SK-N-SH (cell line): ENCODE measurements at regions not wholly inside any gene's neighbourhood (a gene's known extent, or its start where the extent isn't known, plus 50 kb on each side); places are given as distances from the start of the nearest gene placed in this dataset.

Source experiments
- CHD2 ChIP-seq: fragments of 150-350 bp; IDR thresholded peaks from 2 replicates; pipeline ENCODE4 v1.6.1; 2018; ENCODE audit warnings: low read length; ENCODE audit not compliant: partially characterized antibody
- EP300 ChIP-seq, 2 experiments: IDR thresholded peaks; 2 replicates each; pipeline versions ENCODE4 v1.4.0 to v1.6.1; 2012; ENCODE audit warnings: borderline replicate concordance in 1 of 2, low read depth in 1 of 2, low read length in 1 of 2
- EZH2phosphoT487 ChIP-seq: fragments of 200-600 bp; sonication (generic); IDR thresholded peaks from 2 replicates; pipeline ENCODE4 v1.6.1; 2017; ENCODE audit warnings: low read depth, mixed run types, mild to moderate bottlenecking, antibody characterized with exemption, moderate library complexity, borderline replicate concordance
- NFIC ChIP-seq: IDR thresholded peaks from 2 replicates; pipeline ENCODE4 v1.4.0; 2012; ENCODE audit warnings: borderline replicate concordance
- TAF1 ChIP-seq: IDR thresholded peaks from 2 replicates; pipeline ENCODE4 v1.6.1; 2012; ENCODE audit warnings: low read depth, mild to moderate bottlenecking, low read length, moderate library complexity, borderline replicate concordance
- TF ChIP-seq, protein P1 (sequence below): fragments of 200-600 bp; sonication (generic); IDR thresholded peaks from 2 replicates; pipeline ENCODE4 v1.6.1; 2017; ENCODE audit warnings: antibody characterized with exemption, mild to moderate bottlenecking, moderate library complexity
- TF ChIP-seq, protein P2 (sequence below): fragments of 150-350 bp; IDR thresholded peaks from 2 replicates; pipeline ENCODE4 v1.6.1; 2017; ENCODE audit warnings: antibody characterized with exemption, low read length, low read depth, borderline replicate concordance
- TF ChIP-seq, protein P3 (sequence below): IDR thresholded peaks from 2 replicates; pipeline ENCODE4 v1.6.1; 2012; ENCODE audit warnings: mild to moderate bottlenecking, low read depth, low read length, moderate library complexity

DNA sequence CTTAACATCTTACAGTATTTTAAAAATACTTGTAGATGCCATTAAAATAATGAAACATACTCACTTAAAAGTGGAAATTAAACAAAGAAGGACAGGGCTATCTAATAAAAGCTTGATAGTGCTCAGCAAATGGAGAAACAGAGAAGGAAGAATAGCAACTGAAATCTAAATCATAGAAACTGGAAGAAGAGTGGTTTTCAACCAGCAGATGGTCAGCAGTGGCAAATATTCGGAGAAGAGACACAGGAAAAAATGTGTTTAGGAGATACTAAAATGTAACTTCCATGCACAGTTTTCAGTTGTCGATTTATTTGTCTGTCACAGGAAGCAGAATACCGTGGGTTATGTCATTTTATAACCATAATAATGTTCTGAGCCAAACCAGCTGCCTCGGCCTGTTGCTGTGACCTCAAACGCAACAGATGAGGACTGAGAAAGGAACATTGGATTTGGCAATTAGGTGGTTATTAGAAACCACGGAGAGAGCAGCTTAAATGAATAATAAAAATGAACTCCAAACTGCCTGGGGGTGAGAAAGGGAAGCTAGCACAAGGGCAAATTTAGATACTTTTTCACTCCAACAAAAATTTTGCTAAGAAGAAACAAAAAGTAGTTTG lies 246.6 kb upstream of the KCNMB2 start:
- TF ChIP-seq EP300 (IDR thresholded peaks at IDR 0.05; ENCODE audit: borderline replicate concordance in 1 of 2, low read depth in 1 of 2, low read length in 1 of 2) (no peak), NFIC (no peak), CHD2 (no peak), EZH2phosphoT487 (no peak), TAF1 (no peak)
- TF ChIP-seq, protein P1, sequence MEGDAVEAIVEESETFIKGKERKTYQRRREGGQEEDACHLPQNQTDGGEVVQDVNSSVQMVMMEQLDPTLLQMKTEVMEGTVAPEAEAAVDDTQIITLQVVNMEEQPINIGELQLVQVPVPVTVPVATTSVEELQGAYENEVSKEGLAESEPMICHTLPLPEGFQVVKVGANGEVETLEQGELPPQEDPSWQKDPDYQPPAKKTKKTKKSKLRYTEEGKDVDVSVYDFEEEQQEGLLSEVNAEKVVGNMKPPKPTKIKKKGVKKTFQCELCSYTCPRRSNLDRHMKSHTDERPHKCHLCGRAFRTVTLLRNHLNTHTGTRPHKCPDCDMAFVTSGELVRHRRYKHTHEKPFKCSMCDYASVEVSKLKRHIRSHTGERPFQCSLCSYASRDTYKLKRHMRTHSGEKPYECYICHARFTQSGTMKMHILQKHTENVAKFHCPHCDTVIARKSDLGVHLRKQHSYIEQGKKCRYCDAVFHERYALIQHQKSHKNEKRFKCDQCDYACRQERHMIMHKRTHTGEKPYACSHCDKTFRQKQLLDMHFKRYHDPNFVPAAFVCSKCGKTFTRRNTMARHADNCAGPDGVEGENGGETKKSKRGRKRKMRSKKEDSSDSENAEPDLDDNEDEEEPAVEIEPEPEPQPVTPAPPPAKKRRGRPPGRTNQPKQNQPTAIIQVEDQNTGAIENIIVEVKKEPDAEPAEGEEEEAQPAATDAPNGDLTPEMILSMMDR, result no peak
- TF ChIP-seq, protein P2, sequence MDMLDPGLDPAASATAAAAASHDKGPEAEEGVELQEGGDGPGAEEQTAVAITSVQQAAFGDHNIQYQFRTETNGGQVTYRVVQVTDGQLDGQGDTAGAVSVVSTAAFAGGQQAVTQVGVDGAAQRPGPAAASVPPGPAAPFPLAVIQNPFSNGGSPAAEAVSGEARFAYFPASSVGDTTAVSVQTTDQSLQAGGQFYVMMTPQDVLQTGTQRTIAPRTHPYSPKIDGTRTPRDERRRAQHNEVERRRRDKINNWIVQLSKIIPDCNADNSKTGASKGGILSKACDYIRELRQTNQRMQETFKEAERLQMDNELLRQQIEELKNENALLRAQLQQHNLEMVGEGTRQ, result no peak
- TF ChIP-seq, protein P3, sequence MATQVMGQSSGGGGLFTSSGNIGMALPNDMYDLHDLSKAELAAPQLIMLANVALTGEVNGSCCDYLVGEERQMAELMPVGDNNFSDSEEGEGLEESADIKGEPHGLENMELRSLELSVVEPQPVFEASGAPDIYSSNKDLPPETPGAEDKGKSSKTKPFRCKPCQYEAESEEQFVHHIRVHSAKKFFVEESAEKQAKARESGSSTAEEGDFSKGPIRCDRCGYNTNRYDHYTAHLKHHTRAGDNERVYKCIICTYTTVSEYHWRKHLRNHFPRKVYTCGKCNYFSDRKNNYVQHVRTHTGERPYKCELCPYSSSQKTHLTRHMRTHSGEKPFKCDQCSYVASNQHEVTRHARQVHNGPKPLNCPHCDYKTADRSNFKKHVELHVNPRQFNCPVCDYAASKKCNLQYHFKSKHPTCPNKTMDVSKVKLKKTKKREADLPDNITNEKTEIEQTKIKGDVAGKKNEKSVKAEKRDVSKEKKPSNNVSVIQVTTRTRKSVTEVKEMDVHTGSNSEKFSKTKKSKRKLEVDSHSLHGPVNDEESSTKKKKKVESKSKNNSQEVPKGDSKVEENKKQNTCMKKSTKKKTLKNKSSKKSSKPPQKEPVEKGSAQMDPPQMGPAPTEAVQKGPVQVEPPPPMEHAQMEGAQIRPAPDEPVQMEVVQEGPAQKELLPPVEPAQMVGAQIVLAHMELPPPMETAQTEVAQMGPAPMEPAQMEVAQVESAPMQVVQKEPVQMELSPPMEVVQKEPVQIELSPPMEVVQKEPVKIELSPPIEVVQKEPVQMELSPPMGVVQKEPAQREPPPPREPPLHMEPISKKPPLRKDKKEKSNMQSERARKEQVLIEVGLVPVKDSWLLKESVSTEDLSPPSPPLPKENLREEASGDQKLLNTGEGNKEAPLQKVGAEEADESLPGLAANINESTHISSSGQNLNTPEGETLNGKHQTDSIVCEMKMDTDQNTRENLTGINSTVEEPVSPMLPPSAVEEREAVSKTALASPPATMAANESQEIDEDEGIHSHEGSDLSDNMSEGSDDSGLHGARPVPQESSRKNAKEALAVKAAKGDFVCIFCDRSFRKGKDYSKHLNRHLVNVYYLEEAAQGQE, result no peak
